H1 (cell line): ENCODE measurements at regions not wholly inside any gene's neighbourhood (a gene's known extent, or its start where the extent isn't known, plus 50 kb on each side); places are given as distances from the start of the nearest gene placed in this dataset.

Experiments
- CTCF ChIA-PET: fragments of 300-600 bp; sonication (Branson Sonifier 250); formaldehyde crosslinking; loops from one replicate; lab custom pipeline; 2021; ENCODE audit not compliant: partially characterized antibody; lab: Charles Lee
- POLR2A ChIA-PET: fragments of 300-600 bp; sonication (Branson Sonifier 250); formaldehyde crosslinking; loops from one replicate; lab custom pipeline; 2021; ENCODE audit warnings: inconsistent platforms; ENCODE audit not compliant: partially characterized antibody; lab: Charles Lee
- DNase-seq, 2 experiments: peaks; one replicate each; pipeline versions ENCODE4 v3.0.0 to v3.0.0-alpha.2; 2010 to 2022; ENCODE audit warnings: low spot score in 2 of 2, low read depth in 1 of 2, mixed read lengths in 1 of 2
- FAIRE-seq: peaks from 2 replicates; lab custom pipeline; 2011; peaks lifted over from hg19 to GRCh38; lab: Jason Lieb, UNC
- H2AFZ ChIP-seq: 2 replicates; pipeline ENCODE4 v1.8.1; 2012; ENCODE audit warnings: low read length, inconsistent platforms
- H2AK5ac ChIP-seq: 2 replicates; pipeline ENCODE4 v1.6.1; 2013; ENCODE audit warnings: low read depth, low read length
- H2BK120ac ChIP-seq: replicated peaks from 2 replicates; pipeline ENCODE3; 2013; ENCODE audit warnings: low read depth, low read length, inconsistent platforms
- H2BK12ac ChIP-seq: 2 replicates; pipeline ENCODE4 v1.6.1; 2013; ENCODE audit warnings: low read depth, low read length
- H2BK15ac ChIP-seq: 2 replicates; pipeline ENCODE4 v1.6.1; 2013; ENCODE audit warnings: low read length
- H2BK20ac ChIP-seq: 2 replicates; pipeline ENCODE4 v1.6.1; 2013; ENCODE audit warnings: low read length
- H2BK5ac ChIP-seq: 2 replicates; pipeline ENCODE4 v1.6.1; 2013; ENCODE audit warnings: low read depth, low read length
- H3K14ac ChIP-seq: 2 replicates; pipeline ENCODE4 v1.6.1; 2013; ENCODE audit warnings: inconsistent platforms; ENCODE audit not compliant: insufficient read length
- H3K18ac ChIP-seq: 2 replicates; pipeline ENCODE4 v1.6.1; 2013; ENCODE audit warnings: low read length; ENCODE audit errors: extremely low read depth
- H3K23ac ChIP-seq: 2 replicates; pipeline ENCODE4 v1.6.1; 2013; ENCODE audit warnings: inconsistent platforms; ENCODE audit not compliant: insufficient read length
- H3K23me2 ChIP-seq: 2 replicates; pipeline ENCODE4 v1.6.1; 2013; ENCODE audit warnings: low read depth, low read length
- H3K27ac ChIP-seq: 2 replicates; pipeline ENCODE4 v1.6.1; 2011; ENCODE audit warnings: low read depth, low read length, inconsistent platforms
- H3K27me3 ChIP-seq, 4 experiments: replicated peaks in 1 of 4; 1 replicate in 1 of 4; 2 replicates in 3 of 4; pipeline versions ENCODE4 v1.6.1 to v1.8.1; 2011 to 2013; ENCODE audit warnings: low read length in 3 of 4, mild to moderate bottlenecking in 3 of 4, inconsistent platforms in 2 of 4, mixed read lengths in 2 of 4, moderate library complexity in 1 of 4; ENCODE audit not compliant: control insufficient read depth in 3 of 4, insufficient read depth in 3 of 4; ENCODE audit errors: extremely low read depth in 1 of 4
- H3K36me3 ChIP-seq, 4 experiments: 2 replicates each; pipeline versions ENCODE4 v1.6.1 to v1.8.1; 2011 to 2013; ENCODE audit warnings: mild to moderate bottlenecking in 4 of 4, low read length in 3 of 4, moderate library complexity in 2 of 4, control low read depth in 1 of 4, inconsistent platforms in 1 of 4; ENCODE audit not compliant: insufficient read depth in 4 of 4, control insufficient read depth in 2 of 4
- H3K4ac ChIP-seq: replicated peaks from 2 replicates; pipeline ENCODE3; 2013; ENCODE audit warnings: low read length, low read depth, mixed read lengths, inconsistent platforms; ENCODE audit not compliant: insufficient read length
- H3K4me1 ChIP-seq, 4 experiments: replicated peaks in 1 of 4; 1 replicate in 1 of 4; 2 replicates in 3 of 4; pipeline versions ENCODE4 v1.6.1 to v1.8.1; 2011 to 2013; ENCODE audit warnings: low read length in 3 of 4, inconsistent platforms in 2 of 4, mixed read lengths in 1 of 4; ENCODE audit not compliant: insufficient read depth in 4 of 4, control insufficient read depth in 3 of 4
- H3K4me2 ChIP-seq, 2 experiments: 2 replicates each; pipeline versions ENCODE4 v1.6.1 to v1.8.1; 2011 to 2013; ENCODE audit warnings: low read depth in 2 of 2, low read length in 2 of 2, control low read depth in 1 of 2, inconsistent platforms in 1 of 2, mild to moderate bottlenecking in 1 of 2; ENCODE audit not compliant: insufficient read depth in 1 of 2
- H3K4me3 ChIP-seq, 4 experiments: fragments of 200-600, 300-600 bp in 1 of 4; sonication (generic), shearing (Covaris generic), sonication (Bioruptor Twin) in 1 of 4; 2 replicates each; pipeline versions ENCODE4 v1.5.1 to v1.8.1; 2011 to 2016; ENCODE audit warnings: low read length in 4 of 4, low read depth in 3 of 4, control low read depth in 2 of 4, inconsistent platforms in 2 of 4, mild to moderate bottlenecking in 2 of 4, mixed read lengths in 1 of 4, moderate library complexity in 1 of 4; ENCODE audit not compliant: insufficient read depth in 2 of 4; ENCODE audit errors: extremely low read depth in 1 of 4
- H3K56ac ChIP-seq: replicated peaks from 2 replicates; pipeline ENCODE3; 2013; ENCODE audit warnings: low read depth, mild to moderate bottlenecking, mixed read lengths, low read length, inconsistent platforms; ENCODE audit not compliant: insufficient read length
- H3K79me1 ChIP-seq: 2 replicates; pipeline ENCODE4 v1.6.1; 2013; ENCODE audit warnings: low read depth, low read length, control low read depth
- H3K79me2 ChIP-seq, 2 experiments: 2 replicates each; pipeline versions ENCODE4 v1.6.1 to v1.8.1; 2012 to 2013; ENCODE audit warnings: low read length in 2 of 2, mild to moderate bottlenecking in 2 of 2, inconsistent platforms in 1 of 2; ENCODE audit not compliant: insufficient read depth in 2 of 2, control insufficient read depth in 1 of 2
- H3K9ac ChIP-seq, 4 experiments: replicated peaks in 1 of 4; 1 replicate in 1 of 4; 2 replicates in 3 of 4; pipeline versions ENCODE4 v1.6.1 to v1.8.1; 2011 to 2013; ENCODE audit warnings: low read depth in 3 of 4, low read length in 3 of 4, control low read depth in 2 of 4, mild to moderate bottlenecking in 2 of 4, moderate library complexity in 2 of 4, inconsistent platforms in 1 of 4; ENCODE audit errors: extremely low read depth in 1 of 4
- H3K9me3 ChIP-seq, 2 experiments: 2 replicates each; pipeline versions ENCODE4 v1.6.1 to v1.8.1; 2012 to 2013; ENCODE audit warnings: mild to moderate bottlenecking in 2 of 2, moderate library complexity in 2 of 2, control low read depth in 1 of 2, inconsistent platforms in 1 of 2, low read depth in 1 of 2, low read length in 1 of 2, mixed read lengths in 1 of 2; ENCODE audit not compliant: insufficient read depth in 2 of 2
- H4K20me1 ChIP-seq, 2 experiments: replicated peaks in 1 of 2; 2 replicates each; pipeline versions ENCODE3 to v1.8.1; 2011 to 2013; ENCODE audit warnings: inconsistent platforms in 2 of 2, low read length in 2 of 2, mild to moderate bottlenecking in 1 of 2; ENCODE audit not compliant: insufficient read depth in 2 of 2, control insufficient read depth in 1 of 2
- H4K5ac ChIP-seq: 2 replicates; pipeline ENCODE4 v1.6.1; 2013; ENCODE audit warnings: low read length, low read depth, mixed read lengths, inconsistent platforms; ENCODE audit not compliant: insufficient read length
- H4K8ac ChIP-seq: 2 replicates; pipeline ENCODE4 v1.8.0; 2013; ENCODE audit warnings: mild to moderate bottlenecking, moderate library complexity, low read length, inconsistent platforms; ENCODE audit not compliant: insufficient read depth; ENCODE audit errors: extremely low read depth
- H4K91ac ChIP-seq: replicated peaks from 2 replicates; pipeline ENCODE3; 2013; ENCODE audit warnings: low read length, mixed read lengths, inconsistent platforms; ENCODE audit not compliant: insufficient read length
- ASH2L ChIP-seq: fragments of 200-600, 300-600 bp; sonication (generic); IDR thresholded peaks from one replicate; pipeline ENCODE4 v1.7.1; 2017; ENCODE audit warnings: low read length
- BCL11A ChIP-seq, 2 experiments: IDR thresholded peaks; one replicate each; pipeline ENCODE4 v1.6.1; 2011; ENCODE audit warnings: low read depth in 2 of 2, low read length in 2 of 2, mild to moderate bottlenecking in 2 of 2
- GABPA ChIP-seq: IDR thresholded peaks from 2 replicates; pipeline ENCODE4 v1.6.1; 2011; ENCODE audit warnings: mild to moderate bottlenecking, low read length, moderate library complexity, borderline replicate concordance; ENCODE audit not compliant: insufficient read depth
- GTF2F1 ChIP-seq: IDR thresholded peaks from 2 replicates; pipeline ENCODE4 v1.6.1; 2012; ENCODE audit warnings: low read depth, low read length, improper control_type of control experiment, borderline replicate concordance
- HDAC6 ChIP-seq: IDR thresholded peaks from one replicate; pipeline ENCODE4 v1.7.1; 2012; ENCODE audit warnings: low read depth, mild to moderate bottlenecking, inconsistent platforms, low read length, moderate library complexity
- JUN ChIP-seq: IDR thresholded peaks from 2 replicates; pipeline ENCODE4 v1.6.1; 2011; ENCODE audit warnings: low read depth, mild to moderate bottlenecking, improper control_type of control experiment, low read length
- MAFK ChIP-seq: IDR thresholded peaks from 2 replicates; pipeline ENCODE4 v1.6.1; 2012; ENCODE audit warnings: low read depth, mild to moderate bottlenecking, improper control_type of control experiment, low read length
- SIRT6 ChIP-seq: IDR thresholded peaks from one replicate; pipeline ENCODE4 v1.7.1; 2012; ENCODE audit warnings: low read length, inconsistent platforms
- TAF1 ChIP-seq: IDR thresholded peaks from 2 replicates; pipeline ENCODE4 v1.6.1; 2011; ENCODE audit warnings: mild to moderate bottlenecking, low read depth, low read length
- WGBS, 2 experiments: shearing (Covaris generic) in 1 of 2; methylation state at CpG; one replicate each; pipeline versions ENCODE4 v1.1.6 to v1.1.7; 2013 to 2015; ENCODE audit warnings: low lambda C conversion rate in 2 of 2, mixed read lengths in 2 of 2, inconsistent platforms in 1 of 2, low coverage in 1 of 2, missing lambda C conversion rate in 1 of 2; ENCODE audit not compliant: insufficient replicate concordance in 2 of 2, insufficient coverage in 1 of 2, insufficient read length in 1 of 2; ENCODE audit errors: extremely low coverage in 1 of 2, missing lambda C conversion rate in 1 of 2; 5-methylcytosine and 5-hydroxymethylcytosine counted together
- TF ChIP-seq, protein P1 (sequence below): IDR thresholded peaks from 2 replicates; pipeline ENCODE4 v1.6.1; 2011; ENCODE audit warnings: low read length, improper control_type of control experiment
- TF ChIP-seq, protein P2 (sequence below): IDR thresholded peaks from 2 replicates; pipeline ENCODE4 v1.6.1; 2011; ENCODE audit warnings: low read depth, mild to moderate bottlenecking, low read length; ENCODE audit not compliant: insufficient read depth

DNA sequence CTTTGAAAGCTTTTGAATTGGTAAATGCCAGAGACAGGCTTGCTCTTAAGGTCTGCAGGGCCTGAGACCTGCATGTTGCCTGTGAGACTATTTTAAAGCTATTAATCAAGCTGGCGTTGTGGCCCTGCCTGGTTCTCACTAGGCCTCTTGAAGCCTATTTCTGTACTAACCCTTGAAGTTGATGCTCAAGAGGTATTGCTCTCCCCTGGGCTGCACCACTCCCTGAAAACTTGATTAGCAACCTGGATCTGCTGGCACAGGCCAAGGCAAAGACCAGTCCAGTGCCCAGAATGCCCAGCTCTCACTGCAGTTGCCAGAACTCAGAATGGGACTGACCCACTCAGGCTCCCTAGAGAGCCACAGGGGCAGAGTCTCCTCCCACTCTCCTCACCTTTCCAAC, 220.0 kb upstream of the MEOX2 start:
- POLR2A ChIA-PET: no interaction called here
- DNase-seq: no peak
- no peak for TF ChIP-seq TAF1
- no peak for TF ChIP-seq BCL11A (IDR thresholded peaks at IDR 0.05; ENCODE audit: low read depth in 2 of 2, low read length in 2 of 2)
- TF ChIP-seq ASH2L: no peak
- TF ChIP-seq MAFK: no peak
- TF ChIP-seq HDAC6: no peak
- TF ChIP-seq, protein P1, sequence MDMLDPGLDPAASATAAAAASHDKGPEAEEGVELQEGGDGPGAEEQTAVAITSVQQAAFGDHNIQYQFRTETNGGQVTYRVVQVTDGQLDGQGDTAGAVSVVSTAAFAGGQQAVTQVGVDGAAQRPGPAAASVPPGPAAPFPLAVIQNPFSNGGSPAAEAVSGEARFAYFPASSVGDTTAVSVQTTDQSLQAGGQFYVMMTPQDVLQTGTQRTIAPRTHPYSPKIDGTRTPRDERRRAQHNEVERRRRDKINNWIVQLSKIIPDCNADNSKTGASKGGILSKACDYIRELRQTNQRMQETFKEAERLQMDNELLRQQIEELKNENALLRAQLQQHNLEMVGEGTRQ: no peak
- TF ChIP-seq GABPA: no peak
- TF ChIP-seq GTF2F1: no peak
- TF ChIP-seq, protein P2, sequence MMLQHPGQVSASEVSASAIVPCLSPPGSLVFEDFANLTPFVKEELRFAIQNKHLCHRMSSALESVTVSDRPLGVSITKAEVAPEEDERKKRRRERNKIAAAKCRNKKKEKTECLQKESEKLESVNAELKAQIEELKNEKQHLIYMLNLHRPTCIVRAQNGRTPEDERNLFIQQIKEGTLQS: no peak
- no peak for TF ChIP-seq SIRT6
- TF ChIP-seq JUN: no peak

More for the DNA sequence above, 220.0 kb upstream of the MEOX2 start:
- FAIRE-seq: no peak
- Histone ChIP-seq H3K23me2 (no peaks in the 10 kb centered on the region), H2BK20ac (no peak overlapping the region), H3K18ac (no peak overlapping the region), H3K27ac (no peak overlapping the region), H2BK15ac (no peak overlapping the region), H3K56ac (no peak overlapping the region), H2BK12ac (no peak overlapping the region), H2AK5ac (no peak overlapping the region), H3K4me2 (no peak overlapping the region), H3K36me3 (no peaks in the 10 kb centered on the region), H4K8ac (no peak overlapping the region), H2BK120ac (no peak overlapping the region), H3K27me3 (no peaks in the 10 kb centered on the region), H4K5ac (no peak overlapping the region), H2AFZ (no peak overlapping the region), H2BK5ac (no peak overlapping the region), H3K79me1 (no peaks in the 10 kb centered on the region), H3K4ac (no peak overlapping the region), H3K14ac (no peak overlapping the region), H4K20me1 (no peaks in the 10 kb centered on the region), H3K4me1 (no peaks in the 10 kb centered on the region), H3K79me2 (no peaks in the 10 kb centered on the region), H3K9me3 (no peaks in the 10 kb centered on the region), H4K91ac (no peak overlapping the region), H3K4me3 (no peak overlapping the region), H3K23ac (no peak overlapping the region), H3K9ac (no peak overlapping the region)
- 90% methylated on average over 1 of the region's 1 CpG; no CpG with 5 or more reads in 1 of the 2 experiments for WGBS, 2 experiments
- CTCF ChIA-PET: no interaction called here
